ENCODE measurements at regions not wholly inside any gene's neighbourhood (a gene's known extent, or its start where the extent isn't known, plus 50 kb on each side); places are given as distances from the start of the nearest gene placed in this dataset.

DNA sequence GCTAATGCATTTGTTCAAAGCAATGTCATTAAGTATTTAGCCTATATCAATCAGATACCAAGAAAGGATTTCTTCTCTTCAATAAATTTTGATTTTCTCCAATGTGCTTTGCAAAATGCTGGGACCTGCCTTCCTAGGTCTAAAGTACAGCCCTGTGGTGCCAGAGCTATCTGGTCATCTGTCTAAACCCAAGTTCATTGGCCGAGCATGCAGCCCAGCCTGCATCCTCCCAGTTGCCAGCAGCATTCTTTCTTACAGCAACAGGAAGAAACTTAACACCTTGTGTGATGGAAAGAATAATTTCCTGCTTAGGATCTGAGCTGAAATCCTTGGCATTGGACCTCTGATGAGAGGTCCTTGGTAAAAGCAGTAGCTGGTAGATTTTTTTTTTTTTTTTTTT, 310.0 kb downstream of the RBM26 start:
- TF ChIP-seq, protein P1, sequence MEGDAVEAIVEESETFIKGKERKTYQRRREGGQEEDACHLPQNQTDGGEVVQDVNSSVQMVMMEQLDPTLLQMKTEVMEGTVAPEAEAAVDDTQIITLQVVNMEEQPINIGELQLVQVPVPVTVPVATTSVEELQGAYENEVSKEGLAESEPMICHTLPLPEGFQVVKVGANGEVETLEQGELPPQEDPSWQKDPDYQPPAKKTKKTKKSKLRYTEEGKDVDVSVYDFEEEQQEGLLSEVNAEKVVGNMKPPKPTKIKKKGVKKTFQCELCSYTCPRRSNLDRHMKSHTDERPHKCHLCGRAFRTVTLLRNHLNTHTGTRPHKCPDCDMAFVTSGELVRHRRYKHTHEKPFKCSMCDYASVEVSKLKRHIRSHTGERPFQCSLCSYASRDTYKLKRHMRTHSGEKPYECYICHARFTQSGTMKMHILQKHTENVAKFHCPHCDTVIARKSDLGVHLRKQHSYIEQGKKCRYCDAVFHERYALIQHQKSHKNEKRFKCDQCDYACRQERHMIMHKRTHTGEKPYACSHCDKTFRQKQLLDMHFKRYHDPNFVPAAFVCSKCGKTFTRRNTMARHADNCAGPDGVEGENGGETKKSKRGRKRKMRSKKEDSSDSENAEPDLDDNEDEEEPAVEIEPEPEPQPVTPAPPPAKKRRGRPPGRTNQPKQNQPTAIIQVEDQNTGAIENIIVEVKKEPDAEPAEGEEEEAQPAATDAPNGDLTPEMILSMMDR (IDR thresholded peaks at IDR 0.05), result no peak
- TF ChIP-seq POLR2A (IDR thresholded peaks at IDR 0.05), result no peak
